ENCODE measurements at regions not wholly inside any gene's neighbourhood (a gene's known extent, or its start where the extent isn't known, plus 50 kb on each side); places are given as distances from the start of the nearest gene placed in this dataset.

GRCh38 chr15:39426552-39427532, 154.0 kb upstream of the THBS1 start:
- no peak overlapping the region for H3K27ac ChIP-seq
- in situ Hi-C loops (cut with HindIII; ENCODE audit: low pct_ligation_motif_present, low sequenced_read_pairs): no loop called here
- peak; percentile 85 for DNase-seq
- H3K27me3 ChIP-seq (replicated peaks): no peaks in the 10 kb centered on the region
- H3K36me3 ChIP-seq (replicated peaks): no peaks in the 10 kb centered on the region
- TF ChIP-seq, protein P1, sequence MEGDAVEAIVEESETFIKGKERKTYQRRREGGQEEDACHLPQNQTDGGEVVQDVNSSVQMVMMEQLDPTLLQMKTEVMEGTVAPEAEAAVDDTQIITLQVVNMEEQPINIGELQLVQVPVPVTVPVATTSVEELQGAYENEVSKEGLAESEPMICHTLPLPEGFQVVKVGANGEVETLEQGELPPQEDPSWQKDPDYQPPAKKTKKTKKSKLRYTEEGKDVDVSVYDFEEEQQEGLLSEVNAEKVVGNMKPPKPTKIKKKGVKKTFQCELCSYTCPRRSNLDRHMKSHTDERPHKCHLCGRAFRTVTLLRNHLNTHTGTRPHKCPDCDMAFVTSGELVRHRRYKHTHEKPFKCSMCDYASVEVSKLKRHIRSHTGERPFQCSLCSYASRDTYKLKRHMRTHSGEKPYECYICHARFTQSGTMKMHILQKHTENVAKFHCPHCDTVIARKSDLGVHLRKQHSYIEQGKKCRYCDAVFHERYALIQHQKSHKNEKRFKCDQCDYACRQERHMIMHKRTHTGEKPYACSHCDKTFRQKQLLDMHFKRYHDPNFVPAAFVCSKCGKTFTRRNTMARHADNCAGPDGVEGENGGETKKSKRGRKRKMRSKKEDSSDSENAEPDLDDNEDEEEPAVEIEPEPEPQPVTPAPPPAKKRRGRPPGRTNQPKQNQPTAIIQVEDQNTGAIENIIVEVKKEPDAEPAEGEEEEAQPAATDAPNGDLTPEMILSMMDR (IDR thresholded peaks at IDR 0.05; ENCODE audit: low read depth, low read length, missing control alignments): no peak
- H3K4me3 ChIP-seq (ENCODE audit: low read depth, low read length): no peak overlapping the region

DNA sequence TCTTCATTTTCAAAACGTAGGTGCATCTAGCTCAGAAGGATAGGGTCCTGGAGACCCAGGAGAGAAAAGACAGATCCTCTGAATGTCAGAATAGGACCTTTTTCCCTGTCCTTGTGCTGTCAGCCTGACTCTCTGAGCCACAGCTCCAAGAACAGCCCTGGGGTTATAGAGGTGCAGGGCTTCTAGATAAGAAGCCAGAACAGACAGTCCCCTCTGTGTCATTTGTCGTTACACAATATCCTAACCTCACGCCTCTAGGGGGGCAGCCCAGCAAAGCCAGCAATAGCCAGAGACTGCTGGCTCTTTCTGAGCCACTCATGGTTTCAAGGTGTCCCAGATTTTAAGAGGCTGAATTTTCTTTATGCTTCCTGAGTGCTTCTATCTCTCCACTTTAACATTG, 153.2 kb upstream of the THBS1 start:
- H3K27me3 ChIP-seq (replicated peaks): no peaks in the 10 kb centered on the region
- DNase-seq: no peak
- no peak overlapping the region for H3K4me3 ChIP-seq (ENCODE audit: low read depth, low read length)
- in situ Hi-C loops (cut with HindIII; ENCODE audit: low pct_ligation_motif_present, low sequenced_read_pairs): no loop called here
- H3K36me3 ChIP-seq (replicated peaks): no peaks in the 10 kb centered on the region
- TF ChIP-seq, protein P1 (IDR thresholded peaks at IDR 0.05; ENCODE audit: low read depth, low read length, missing control alignments): no peak
- no peak overlapping the region for H3K27ac ChIP-seq

- Histone ChIP-seq H3K4me3 (ENCODE audit: low read depth, low read length) (no peak overlapping the region), H3K27ac (peak overlapping the region; percentile 81), H3K27me3 (replicated peaks) (no peaks in the 10 kb centered on the region), H3K36me3 (replicated peaks) (no peaks in the 10 kb centered on the region)
- in situ Hi-C loops (cut with HindIII; ENCODE audit: low pct_ligation_motif_present, low sequenced_read_pairs): no loop called here
- TF ChIP-seq, protein P1 (IDR thresholded peaks at IDR 0.05; ENCODE audit: low read depth, low read length, missing control alignments): no peak
- DNase-seq: peak; percentile 93
These were observed 151.0 kb upstream of the THBS1 start for GRCh38 chr15:39429898-39430357.

GRCh38 chr15:39430389-39430788, 150.5 kb upstream of the THBS1 start:
- no peak overlapping the region for H3K4me3 ChIP-seq (ENCODE audit: low read depth, low read length)
- TF ChIP-seq, protein P1 (IDR thresholded peaks at IDR 0.05; ENCODE audit: low read depth, low read length, missing control alignments): no peak
- in situ Hi-C loops (cut with HindIII; ENCODE audit: low pct_ligation_motif_present, low sequenced_read_pairs): no loop called here
- peak overlapping the region; percentile 81 for H3K27ac ChIP-seq
- no peak for DNase-seq
- H3K27me3 ChIP-seq (replicated peaks): no peaks in the 10 kb centered on the region
- H3K36me3 ChIP-seq (replicated peaks): no peaks in the 10 kb centered on the region

DNA sequence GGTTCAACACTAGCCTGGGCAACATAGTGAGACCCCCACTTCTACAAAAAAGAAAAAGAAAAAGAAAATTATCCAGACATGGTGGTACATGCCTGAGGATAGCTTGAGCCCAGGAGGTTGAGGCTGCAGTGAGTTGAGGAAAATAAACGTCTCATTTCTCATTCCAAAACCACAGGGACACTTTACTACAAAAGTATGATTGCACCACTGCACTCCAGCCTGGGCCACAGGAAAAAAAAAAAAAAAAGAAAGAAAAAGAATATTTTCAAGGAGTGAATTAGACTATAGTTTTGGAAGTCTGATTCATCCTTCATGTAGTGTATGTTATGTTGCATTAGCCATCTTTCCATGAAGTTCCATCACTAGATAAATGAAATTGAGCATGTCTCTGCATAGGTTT, 149.5 kb upstream of the THBS1 start:
- no peak overlapping the region for H3K27ac ChIP-seq
- in situ Hi-C loops (cut with HindIII; ENCODE audit: low pct_ligation_motif_present, low sequenced_read_pairs): no loop called here
- no peak for DNase-seq
- H3K4me3 ChIP-seq (ENCODE audit: low read depth, low read length): no peak overlapping the region
- TF ChIP-seq, protein P1 (IDR thresholded peaks at IDR 0.05; ENCODE audit: low read depth, low read length, missing control alignments): no peak
- H3K27me3 ChIP-seq (replicated peaks): no peaks in the 10 kb centered on the region
- no peaks in the 10 kb centered on the region for H3K36me3 ChIP-seq (replicated peaks)

Measured in brain microvascular endothelial cell (primary cell).